MM.1S (cell line): ENCODE measurements at regions not wholly inside any gene's neighbourhood (a gene's known extent, or its start where the extent isn't known, plus 50 kb on each side); places are given as distances from the start of the nearest gene placed in this dataset.

Experiments
- EZH2 ChIP-seq: fragments of 300-600 bp; sonication (generic); optimal IDR thresholded peaks from 2 replicates; pipeline ENCODE3; 2017; ENCODE audit warnings: low read depth, mild to moderate bottlenecking, antibody characterized with exemption, low read length, mixed read lengths
- EZH2phosphoT487 ChIP-seq: fragments of 300-600 bp; sonication (generic); IDR thresholded peaks from 2 replicates; pipeline ENCODE4 v1.6.1; 2018; ENCODE audit warnings: antibody characterized with exemption, low read length
- TF ChIP-seq, protein P1 (sequence below): fragments of 300-600 bp; sonication (generic); IDR thresholded peaks from 2 replicates; pipeline ENCODE4 v1.5.1; 2016; ENCODE audit warnings: antibody characterized with exemption, low read length, mixed read lengths

DNA sequence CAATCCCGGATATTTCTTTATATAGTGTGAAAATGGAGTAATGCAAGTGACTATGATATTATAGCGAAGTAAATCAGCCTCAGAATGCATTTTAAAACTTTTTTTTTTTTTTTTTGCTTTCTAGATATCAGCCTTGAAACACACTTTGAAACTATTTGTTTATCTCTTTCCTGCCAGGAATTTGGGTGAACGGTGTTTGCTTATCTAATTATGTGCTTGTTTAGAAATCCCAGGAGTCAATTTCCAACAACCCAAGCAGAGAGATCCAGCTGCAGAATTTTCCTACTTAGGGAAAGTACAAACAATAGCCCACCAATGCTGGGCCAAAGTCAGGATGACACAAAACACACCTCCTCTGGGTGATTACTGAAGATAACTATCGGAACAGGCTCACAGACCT, 958.8 kb downstream of the PCDH18 start:
- TF ChIP-seq, protein P1, sequence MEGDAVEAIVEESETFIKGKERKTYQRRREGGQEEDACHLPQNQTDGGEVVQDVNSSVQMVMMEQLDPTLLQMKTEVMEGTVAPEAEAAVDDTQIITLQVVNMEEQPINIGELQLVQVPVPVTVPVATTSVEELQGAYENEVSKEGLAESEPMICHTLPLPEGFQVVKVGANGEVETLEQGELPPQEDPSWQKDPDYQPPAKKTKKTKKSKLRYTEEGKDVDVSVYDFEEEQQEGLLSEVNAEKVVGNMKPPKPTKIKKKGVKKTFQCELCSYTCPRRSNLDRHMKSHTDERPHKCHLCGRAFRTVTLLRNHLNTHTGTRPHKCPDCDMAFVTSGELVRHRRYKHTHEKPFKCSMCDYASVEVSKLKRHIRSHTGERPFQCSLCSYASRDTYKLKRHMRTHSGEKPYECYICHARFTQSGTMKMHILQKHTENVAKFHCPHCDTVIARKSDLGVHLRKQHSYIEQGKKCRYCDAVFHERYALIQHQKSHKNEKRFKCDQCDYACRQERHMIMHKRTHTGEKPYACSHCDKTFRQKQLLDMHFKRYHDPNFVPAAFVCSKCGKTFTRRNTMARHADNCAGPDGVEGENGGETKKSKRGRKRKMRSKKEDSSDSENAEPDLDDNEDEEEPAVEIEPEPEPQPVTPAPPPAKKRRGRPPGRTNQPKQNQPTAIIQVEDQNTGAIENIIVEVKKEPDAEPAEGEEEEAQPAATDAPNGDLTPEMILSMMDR, result no peak
- no peak for TF ChIP-seq EZH2
- TF ChIP-seq EZH2phosphoT487, result no peak
